Bronchial epithelial cell (primary cell): ENCODE measurements at regions not wholly inside any gene's neighbourhood (a gene's known extent, or its start where the extent isn't known, plus 50 kb on each side); places are given as distances from the start of the nearest gene placed in this dataset.
"Not testable (repeated sequence)": the region's sequence is repeated elsewhere in the genome, so short reads cannot be mapped to it uniquely, and the experiment has no call there.

ENCODE experiments used
- DNase-seq: peaks from one replicate; pipeline ENCODE4 v3.0.0-alpha.2; 2010; ENCODE audit warnings: low read depth
- FAIRE-seq: peaks from 2 replicates; lab custom pipeline; 2011; peaks lifted over from hg19 to GRCh38; lab: Jason Lieb, UNC
- H3K27me3 ChIP-seq: 2 replicates; pipeline ENCODE4 v1.5.1; 2011; ENCODE audit warnings: low read length; ENCODE audit not compliant: control insufficient read depth, insufficient read depth
- H3K36me3 ChIP-seq: 2 replicates; pipeline ENCODE4 v1.5.1; 2011; ENCODE audit warnings: low read length; ENCODE audit not compliant: control insufficient read depth, insufficient read depth
- H3K4me3 ChIP-seq: 2 replicates; pipeline ENCODE4 v1.5.1; 2011; ENCODE audit warnings: mild to moderate bottlenecking, low read depth, low read length, control low read depth
- CTCF ChIP-seq: IDR thresholded peaks from 2 replicates; pipeline ENCODE4 v1.5.1; 2011; ENCODE audit warnings: mild to moderate bottlenecking, moderate library complexity, low read length, control low read depth, inconsistent platforms; ENCODE audit not compliant: insufficient read depth, severe bottlenecking

- Histone ChIP-seq H3K4me3 (no peak overlapping the region), H3K27me3 (no peaks in the 10 kb centered on the region), H3K36me3 (no peaks in the 10 kb centered on the region)
- DNase-seq (no peak), FAIRE-seq (no peak)
- TF ChIP-seq CTCF = no peak
Measured at GRCh38 chr2:239552213-239552926, 151.6 kb upstream of the HDAC4 start.

DNA sequence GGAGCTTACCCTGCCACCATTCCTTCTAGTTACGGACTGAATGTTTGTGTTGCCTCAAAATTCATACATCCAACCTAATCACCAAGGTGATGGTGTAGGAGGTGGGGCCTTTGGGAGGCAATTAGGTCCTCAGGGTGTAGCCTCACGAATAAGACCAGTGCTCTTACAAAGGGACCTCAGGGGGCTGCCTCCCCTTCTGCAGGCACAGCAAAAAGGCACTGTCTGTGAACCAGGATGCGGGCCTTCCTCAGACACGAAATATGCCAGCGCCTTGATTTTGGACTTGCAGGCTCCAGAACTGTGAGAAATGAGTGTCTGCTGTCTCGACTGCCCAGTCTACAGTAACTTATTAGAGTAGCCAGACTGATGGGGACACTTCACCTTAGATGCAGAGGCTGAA lies 150.4 kb upstream of the HDAC4 start:
- no peak for DNase-seq
- FAIRE-seq = no peak
- Histone ChIP-seq H3K36me3 (no peaks in the 10 kb centered on the region), H3K4me3 (no peak overlapping the region), H3K27me3 (no peaks in the 10 kb centered on the region)
- no peak for TF ChIP-seq CTCF

DNA sequence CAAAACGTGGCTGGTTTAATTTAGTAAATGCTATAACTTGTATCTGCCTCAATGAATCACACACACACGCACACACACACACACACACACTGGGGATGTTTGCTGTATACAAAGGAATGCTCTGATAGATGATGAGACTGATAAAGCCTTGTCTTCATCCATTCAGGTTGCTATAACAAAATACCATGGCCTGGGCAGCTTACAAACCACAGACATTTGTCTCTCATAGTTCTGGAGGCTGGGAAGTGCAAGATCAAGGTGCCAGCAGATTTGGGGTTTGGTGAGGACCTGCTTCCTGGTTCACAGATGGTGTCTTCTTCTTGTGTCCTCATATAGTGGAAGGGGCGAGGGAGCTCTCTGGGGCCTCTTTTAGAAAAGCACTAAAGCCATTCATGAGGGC lies 149.5 kb upstream of the HDAC4 start:
- TF ChIP-seq CTCF = no peak
- no peak for FAIRE-seq

GRCh38 chr2:239549711-239550255 lies 149.0 kb upstream of the HDAC4 start:
- H3K4me3 ChIP-seq = no peak overlapping the region
- H3K27me3 ChIP-seq = no peaks in the 10 kb centered on the region
- TF ChIP-seq CTCF = no peak
- DNase-seq (no peak), FAIRE-seq (no peak)
- H3K36me3 ChIP-seq = no peaks in the 10 kb centered on the region

More for the DNA sequence above, 149.5 kb upstream of the HDAC4 start:
- Histone ChIP-seq H3K36me3 (no peaks in the 10 kb centered on the region), H3K27me3 (no peaks in the 10 kb centered on the region), H3K4me3 (no peak overlapping the region)
- DNase-seq = no peak

DNA sequence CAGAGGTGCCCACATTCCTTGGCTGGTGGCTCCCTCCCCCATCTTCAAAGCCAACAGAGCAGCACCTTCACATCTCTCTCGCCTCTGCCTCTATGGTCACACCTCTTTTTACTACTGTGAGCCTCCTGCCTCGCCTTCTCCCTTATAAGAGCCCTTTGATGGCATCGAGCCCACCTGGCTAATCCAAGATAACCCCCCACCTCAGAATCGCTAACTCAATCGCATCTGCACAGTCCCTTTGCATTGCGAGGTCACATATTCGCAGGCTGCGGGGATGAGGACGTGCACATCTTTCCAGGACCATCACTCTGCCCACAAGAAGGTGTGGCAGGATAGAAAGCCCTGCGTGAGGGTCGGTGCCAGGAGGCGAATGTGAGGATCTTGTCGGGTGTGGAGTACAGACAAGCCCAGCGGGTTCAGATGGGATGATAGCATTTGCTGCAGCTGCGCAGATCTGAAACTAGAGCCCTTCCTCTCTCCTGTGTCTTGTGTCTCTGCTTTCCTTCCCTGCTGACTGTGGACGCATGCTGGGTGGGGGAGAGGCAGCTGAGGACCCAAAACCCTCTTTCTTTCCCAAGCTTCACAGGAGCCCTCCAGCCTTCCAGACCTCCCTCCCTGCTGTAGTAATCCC lies 148.3 kb upstream of the HDAC4 start:
- H3K4me3 ChIP-seq = no peak overlapping the region
- TF ChIP-seq CTCF = no peak
- H3K36me3 ChIP-seq = no peaks in the 10 kb centered on the region
- DNase-seq = no peak
- H3K27me3 ChIP-seq = no peaks in the 10 kb centered on the region
- FAIRE-seq = no peak

- FAIRE-seq = no peak
- Histone ChIP-seq H3K36me3 (no peaks in the 10 kb centered on the region), H3K27me3 (no peaks in the 10 kb centered on the region), H3K4me3 (no peak overlapping the region)
- DNase-seq = peak; percentile 28
- TF ChIP-seq CTCF = no peak
Measured at GRCh38 chr2:239548451-239548871, 147.6 kb upstream of the HDAC4 start.

- not testable (repeated sequence) for FAIRE-seq, H3K36me3 ChIP-seq, H3K4me3 ChIP-seq, DNase-seq, H3K27me3 ChIP-seq
Measured at GRCh38 chr2:239547140-239547539, 146.3 kb upstream of the HDAC4 start.
